Stomach (tissue), 8 donors: ENCODE measurements at regions not wholly inside any gene's neighbourhood (a gene's known extent, or its start where the extent isn't known, plus 50 kb on each side); places are given as distances from the start of the nearest gene placed in this dataset.
"Not testable (repeated sequence)": the region's sequence is repeated elsewhere in the genome, so short reads cannot be mapped to it uniquely, and the experiment has no call there.

ENCODE experiments used
- DNase-seq, 2 donors: peaks; one replicate each; pipeline versions ENCODE4 v3.0.0 to v3.0.0-alpha.2; 2013 to 2019
- H3K27ac ChIP-seq, 5 donors: fragments of 200-600 bp in 4 of 5; sonication (generic) in 4 of 5; one replicate each; pipeline ENCODE4 v1.5.1; 2013 to 2019; ENCODE audit warnings: mild to moderate bottlenecking in 1 of 5, moderate library complexity in 1 of 5
- H3K27me3 ChIP-seq, 3 donors: fragments of 200-600 bp; sonication (generic); one replicate each; pipeline ENCODE4 v1.5.1; 2017 to 2019; ENCODE audit warnings: mixed run types in 1 of 3
- H3K36me3 ChIP-seq, 4 donors: fragments of 200-600 bp; sonication (generic); 1 replicate in 3 of 4; 2 replicates in 1 of 4; pipeline ENCODE4 v1.5.1; 2016 to 2019
- H3K4me1 ChIP-seq, 4 donors: fragments of 200-600 bp; sonication (generic); one replicate each; pipeline ENCODE4 v1.5.1; 2016 to 2019
- H3K4me3 ChIP-seq, 4 donors: fragments of 200-600 bp; sonication (generic) in 3 of 4; one replicate each; pipeline ENCODE4 v1.5.1; 2016 to 2019; ENCODE audit warnings: mild to moderate bottlenecking in 1 of 4
- H3K9me3 ChIP-seq, 4 donors: fragments of 200-600 bp; sonication (generic); one replicate each; pipeline ENCODE4 v1.5.1; 2016 to 2019
- WGBS, 5 donors: extraction: QIAGEN DNeasy Blood & Tissue Kit in 3 of 5; methylation state at CpG; one replicate each; pipeline versions ENCODE4 v1.1.5 to v1.1.7; 2013 to 2018; 5-methylcytosine and 5-hydroxymethylcytosine counted together
- intact Hi-C: fragments of 100-400 bp; cut with DNase I; formaldehyde crosslinking; loops from one replicate; pipeline ENCODE4 v1.15.1; 2023; ENCODE audit warnings: low total_unique reads
- donor health status: healthy with polysubstance abuse.
- donor health status: Bipolar disorder and iron deficiency.
- donor health status: healthy.

- WGBS, 5 donors = 71 to 85% (median 77%) methylated on average over 5 to 7 of the region's 9 CpGs; no CpG with 5 or more reads in 1 of the 5 donors
- not testable (repeated sequence) for DNase-seq
Observed at GRCh38 chr15:20016941-20017340, 524.7 kb downstream of the GOLGA6L6 start.

GRCh38 chr15:20012837-20013236 lies 528.8 kb downstream of the GOLGA6L6 start:
- DNase-seq, H3K36me3 ChIP-seq, H3K4me1 ChIP-seq, intact Hi-C loops, H3K9me3 ChIP-seq, H3K4me3 ChIP-seq, H3K27me3 ChIP-seq, H3K27ac ChIP-seq: not testable (repeated sequence)
- whole genome bisulfite sequencing, 5 donors = 57 to 90% (median 60%) methylated on average over 1 to 2 of the region's 2 CpGs

More at GRCh38 chr15:20016941-20017340, 524.7 kb downstream of the GOLGA6L6 start:
- intact Hi-C loops, H3K27me3 ChIP-seq, H3K4me3 ChIP-seq, H3K9me3 ChIP-seq, H3K4me1 ChIP-seq, H3K27ac ChIP-seq, H3K36me3 ChIP-seq: not testable (repeated sequence)

DNA sequence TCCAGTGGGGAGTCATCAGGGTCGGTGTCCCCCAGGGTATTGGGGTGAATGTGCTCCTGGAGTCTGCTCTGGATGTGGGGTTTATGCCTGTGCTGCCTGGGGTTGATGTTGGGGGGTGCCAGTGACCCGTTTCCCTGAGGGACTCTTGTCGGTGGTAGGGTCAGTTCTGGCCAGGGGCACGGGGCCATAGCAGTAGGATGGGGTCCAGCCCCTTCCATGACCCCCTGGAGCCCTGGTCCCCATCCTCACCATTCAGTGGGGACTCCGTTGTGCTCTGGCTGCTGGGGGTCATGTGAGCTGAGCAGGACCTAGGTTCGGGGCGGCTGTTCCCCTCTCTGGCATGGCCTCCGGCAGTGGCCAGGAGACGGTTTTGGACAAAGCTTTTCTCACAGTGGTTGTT lies 530.8 kb downstream of the GOLGA6L6 start:
- H3K4me1 ChIP-seq, H3K27me3 ChIP-seq, DNase-seq, intact Hi-C loops, H3K9me3 ChIP-seq, H3K27ac ChIP-seq, H3K36me3 ChIP-seq, H3K4me3 ChIP-seq: not testable (repeated sequence)
- 30 to 80% (median 71%) methylated on average over 1 to 7 of the region's 9 CpGs for WGBS, 5 donors

GRCh38 chr15:20009619-20010018 lies 532.0 kb downstream of the GOLGA6L6 start:
- H3K27ac ChIP-seq, intact Hi-C loops, H3K4me1 ChIP-seq, H3K36me3 ChIP-seq, DNase-seq, H3K4me3 ChIP-seq, H3K9me3 ChIP-seq, H3K27me3 ChIP-seq: not testable (repeated sequence)
- WGBS, 5 donors = 90% methylated on average over 4 of the region's 8 CpGs; no CpG with 5 or more reads in 4 of the 5 donors

- intact Hi-C loops, H3K4me1 ChIP-seq, DNase-seq, H3K36me3 ChIP-seq, H3K4me3 ChIP-seq, H3K27me3 ChIP-seq, H3K27ac ChIP-seq, H3K9me3 ChIP-seq: not testable (repeated sequence)
- 48 to 67% (median 55%) methylated on average over 3 to 4 of the region's 4 CpGs for WGBS, 5 donors
Observed at GRCh38 chr15:20007338-20007737, 534.3 kb downstream of the GOLGA6L6 start.

DNA sequence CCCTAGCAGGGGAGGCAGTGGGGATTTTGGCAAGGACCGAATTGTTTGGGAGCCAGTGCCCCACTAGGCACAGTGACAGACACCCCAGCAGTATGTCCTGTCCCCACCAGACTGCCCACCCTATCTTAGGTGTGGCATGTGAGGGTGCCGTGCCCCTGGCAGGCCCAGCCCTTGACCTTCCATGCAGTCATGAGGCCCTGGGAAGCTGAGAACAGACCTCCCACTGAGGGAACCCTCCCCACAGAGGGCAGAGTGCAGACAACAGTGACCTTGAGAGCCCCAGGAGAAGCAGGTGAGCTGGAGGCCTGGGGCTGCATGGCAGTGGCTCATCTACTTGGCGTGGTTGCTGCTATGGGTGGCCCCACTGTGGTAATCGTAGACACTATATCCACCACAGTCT lies 538.1 kb downstream of the GOLGA6L6 start:
- H3K27ac ChIP-seq, H3K4me1 ChIP-seq, H3K27me3 ChIP-seq, H3K4me3 ChIP-seq, H3K36me3 ChIP-seq, H3K9me3 ChIP-seq, DNase-seq, intact Hi-C loops: not testable (repeated sequence)
- 72 to 85% (median 79%) methylated on average over 3 of the region's 4 CpGs for WGBS, 5 donors

- 28 to 59% (median 40%) methylated on average over 1 of the region's 2 CpGs for WGBS, 5 donors
- DNase-seq, H3K4me1 ChIP-seq, H3K36me3 ChIP-seq, H3K27me3 ChIP-seq, intact Hi-C loops, H3K4me3 ChIP-seq, H3K27ac ChIP-seq, H3K9me3 ChIP-seq: not testable (repeated sequence)
Observed at GRCh38 chr15:20002560-20002959, 539.0 kb downstream of the GOLGA6L6 start.

GRCh38 chr15:19996574-19997194 lies 544.9 kb downstream of the GOLGA6L6 start:
- H3K4me3 ChIP-seq, H3K27me3 ChIP-seq, H3K4me1 ChIP-seq, H3K9me3 ChIP-seq, H3K27ac ChIP-seq, H3K36me3 ChIP-seq, DNase-seq, intact Hi-C loops: not testable (repeated sequence)
- 37 to 64% (median 55%) methylated on average over 3 to 4 of the region's 4 CpGs for WGBS, 5 donors

- H3K27me3 ChIP-seq, H3K36me3 ChIP-seq, H3K4me1 ChIP-seq, H3K4me3 ChIP-seq, intact Hi-C loops, DNase-seq, H3K27ac ChIP-seq: not testable (repeated sequence)
- 0 to 46% (median 38%) methylated on average over 1 of the region's 1 CpG for WGBS, 5 donors
- H3K9me3 ChIP-seq = peaks cover 0 to 18% (median 5%) of the 10 kb centered on the region in 4 donors
Observed at GRCh38 chr15:19995296-19995695, 546.3 kb downstream of the GOLGA6L6 start.
